Mesothelial cell of epicardium (in vitro differentiated cells): ENCODE measurements at regions not wholly inside any gene's neighbourhood (a gene's known extent, or its start where the extent isn't known, plus 50 kb on each side); places are given as distances from the start of the nearest gene placed in this dataset.
A peak's percentile ranks its signal among the peaks of the same experiment; 100 is the strongest.

Experiments
- DNase-seq, 2 experiments: peaks; one replicate each; pipeline ENCODE4 v3.0.0; 2021; ENCODE audit warnings: low spot score in 2 of 2; ENCODE audit not compliant: unreplicated experiment in 2 of 2
- H3K27ac Mint-ChIP-seq: 2 replicates; pipeline ENCODE4 v1.8.0; 2021; ENCODE audit warnings: mixed read lengths
- H3K27me3 Mint-ChIP-seq: 2 replicates; pipeline ENCODE4 v1.8.0; 2021; ENCODE audit warnings: low read depth, mixed read lengths
- H3K36me3 Mint-ChIP-seq: 2 replicates; pipeline ENCODE4 v1.8.0; 2021; ENCODE audit warnings: mixed read lengths
- H3K4me1 Mint-ChIP-seq: 2 replicates; pipeline ENCODE4 v1.8.0; 2021; ENCODE audit warnings: mixed read lengths
- H3K4me3 Mint-ChIP-seq: 2 replicates; pipeline ENCODE4 v1.8.0; 2021; ENCODE audit warnings: mild to moderate bottlenecking, moderate library complexity, mixed read lengths
- H3K9me3 Mint-ChIP-seq: 2 replicates; pipeline ENCODE4 v1.8.0; 2021; ENCODE audit warnings: mixed read lengths
- TF ChIP-seq, protein P1 (sequence below): fragments of 200-600 bp; sonication (generic); IDR thresholded peaks from one replicate; pipeline ENCODE4 v1.5.0; 2021; ENCODE audit warnings: antibody characterized with exemption; ENCODE audit not compliant: unreplicated experiment

DNA sequence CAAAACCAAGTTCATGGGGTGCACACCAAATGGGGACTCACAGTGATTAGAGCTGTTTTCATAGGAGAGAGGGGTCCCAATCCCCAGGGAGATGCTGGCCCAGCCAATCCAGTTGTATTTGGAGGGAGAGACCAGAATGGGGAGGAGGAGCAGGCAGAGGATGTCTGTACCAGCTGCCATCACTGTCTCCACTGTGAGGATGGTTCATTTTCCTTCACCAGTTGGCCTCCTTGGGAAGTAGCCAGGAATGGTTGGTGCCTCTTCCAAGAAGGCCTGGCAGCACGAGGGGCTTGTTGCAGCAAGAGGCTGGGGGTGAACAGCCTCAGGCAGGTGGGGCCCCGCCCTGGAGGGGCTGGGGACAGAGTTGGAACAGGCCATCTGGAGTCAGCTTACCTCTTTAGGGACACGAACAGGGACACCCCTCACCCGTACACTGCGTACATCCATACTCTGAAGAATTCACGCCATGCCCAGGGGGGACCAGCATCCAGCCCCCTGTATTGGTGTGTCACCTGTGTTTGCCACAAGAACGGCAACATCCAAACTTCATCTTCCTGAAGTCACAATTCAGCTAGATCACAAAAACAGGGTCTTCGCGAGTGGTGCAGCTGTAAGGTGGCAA lies 161.7 kb upstream of the ZNF236 start:
- Mint-ChIP-seq H3K4me3 (no peak overlapping the region), H3K27me3 (peaks cover 3% of the 10 kb centered on the region), H3K4me1 (peaks cover 22% of the 10 kb centered on the region), H3K36me3 (no peaks in the 10 kb centered on the region), H3K9me3 (no peaks in the 10 kb centered on the region), H3K27ac (no peak overlapping the region)
- TF ChIP-seq, protein P1, sequence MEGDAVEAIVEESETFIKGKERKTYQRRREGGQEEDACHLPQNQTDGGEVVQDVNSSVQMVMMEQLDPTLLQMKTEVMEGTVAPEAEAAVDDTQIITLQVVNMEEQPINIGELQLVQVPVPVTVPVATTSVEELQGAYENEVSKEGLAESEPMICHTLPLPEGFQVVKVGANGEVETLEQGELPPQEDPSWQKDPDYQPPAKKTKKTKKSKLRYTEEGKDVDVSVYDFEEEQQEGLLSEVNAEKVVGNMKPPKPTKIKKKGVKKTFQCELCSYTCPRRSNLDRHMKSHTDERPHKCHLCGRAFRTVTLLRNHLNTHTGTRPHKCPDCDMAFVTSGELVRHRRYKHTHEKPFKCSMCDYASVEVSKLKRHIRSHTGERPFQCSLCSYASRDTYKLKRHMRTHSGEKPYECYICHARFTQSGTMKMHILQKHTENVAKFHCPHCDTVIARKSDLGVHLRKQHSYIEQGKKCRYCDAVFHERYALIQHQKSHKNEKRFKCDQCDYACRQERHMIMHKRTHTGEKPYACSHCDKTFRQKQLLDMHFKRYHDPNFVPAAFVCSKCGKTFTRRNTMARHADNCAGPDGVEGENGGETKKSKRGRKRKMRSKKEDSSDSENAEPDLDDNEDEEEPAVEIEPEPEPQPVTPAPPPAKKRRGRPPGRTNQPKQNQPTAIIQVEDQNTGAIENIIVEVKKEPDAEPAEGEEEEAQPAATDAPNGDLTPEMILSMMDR = no peak
- no peak for DNase-seq

DNA sequence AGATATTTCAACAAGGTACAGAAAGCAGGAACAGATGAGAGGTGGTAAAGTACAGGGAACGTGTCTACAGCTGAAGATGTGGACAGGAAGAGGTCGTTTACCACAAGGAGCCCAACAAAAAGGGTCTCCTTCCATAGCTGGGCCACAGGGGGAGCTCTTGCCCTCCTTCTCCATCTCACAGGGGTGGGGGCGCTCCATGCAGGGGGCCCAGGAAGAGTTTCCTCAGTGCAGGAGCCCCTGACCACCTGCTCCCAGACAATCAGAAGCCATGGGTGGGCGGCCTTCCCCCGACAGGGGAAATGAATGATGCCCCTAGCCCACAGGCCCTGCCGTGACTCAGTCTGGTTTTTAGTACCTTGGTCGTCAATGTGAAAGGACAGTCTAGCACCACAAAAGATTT lies 163.6 kb upstream of the ZNF516 start:
- Mint-ChIP-seq H3K27ac (no peak overlapping the region), H3K27me3 (peaks cover 3% of the 10 kb centered on the region), H3K36me3 (no peaks in the 10 kb centered on the region), H3K4me1 (peaks cover 25% of the 10 kb centered on the region), H3K9me3 (no peaks in the 10 kb centered on the region), H3K4me3 (no peak overlapping the region)
- TF ChIP-seq, protein P1 = peak; percentile 20
- DNase-seq = no peak

DNA sequence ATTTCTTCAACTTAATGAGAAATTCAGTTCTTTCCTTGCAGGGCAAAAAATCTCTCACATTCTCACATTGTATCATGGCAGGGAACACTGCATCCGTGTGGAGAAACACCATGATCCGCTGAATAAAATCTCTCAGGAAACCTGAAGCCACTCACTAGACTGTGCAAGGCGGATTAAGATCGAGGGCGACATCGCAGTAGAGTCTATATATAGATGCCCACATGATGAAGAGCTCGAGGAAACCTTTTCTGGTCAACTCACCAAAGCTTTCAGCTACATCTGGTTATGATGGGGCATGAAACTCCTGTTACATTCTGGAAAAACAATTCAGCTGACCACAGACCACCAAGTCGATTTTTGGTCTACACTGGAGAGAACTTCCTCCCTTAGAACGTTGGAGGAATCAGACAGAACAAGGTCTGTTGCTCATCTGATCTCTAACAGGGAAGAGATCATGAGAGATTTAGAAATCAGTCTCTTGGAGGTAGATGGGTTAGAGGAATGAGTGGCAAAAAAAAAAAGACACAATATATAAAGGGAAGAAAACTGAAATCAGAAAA lies 162.9 kb upstream of the ZNF516 start:
- no peaks in the 10 kb centered on the region for H3K9me3 Mint-ChIP-seq
- no peak for DNase-seq
- H3K27me3 Mint-ChIP-seq = peaks cover 3% of the 10 kb centered on the region
- TF ChIP-seq, protein P1 = no peak
- H3K36me3 Mint-ChIP-seq = no peaks in the 10 kb centered on the region
- H3K27ac Mint-ChIP-seq = no peak overlapping the region
- H3K4me1 Mint-ChIP-seq = peaks cover 25% of the 10 kb centered on the region
- H3K4me3 Mint-ChIP-seq = no peak overlapping the region

DNA sequence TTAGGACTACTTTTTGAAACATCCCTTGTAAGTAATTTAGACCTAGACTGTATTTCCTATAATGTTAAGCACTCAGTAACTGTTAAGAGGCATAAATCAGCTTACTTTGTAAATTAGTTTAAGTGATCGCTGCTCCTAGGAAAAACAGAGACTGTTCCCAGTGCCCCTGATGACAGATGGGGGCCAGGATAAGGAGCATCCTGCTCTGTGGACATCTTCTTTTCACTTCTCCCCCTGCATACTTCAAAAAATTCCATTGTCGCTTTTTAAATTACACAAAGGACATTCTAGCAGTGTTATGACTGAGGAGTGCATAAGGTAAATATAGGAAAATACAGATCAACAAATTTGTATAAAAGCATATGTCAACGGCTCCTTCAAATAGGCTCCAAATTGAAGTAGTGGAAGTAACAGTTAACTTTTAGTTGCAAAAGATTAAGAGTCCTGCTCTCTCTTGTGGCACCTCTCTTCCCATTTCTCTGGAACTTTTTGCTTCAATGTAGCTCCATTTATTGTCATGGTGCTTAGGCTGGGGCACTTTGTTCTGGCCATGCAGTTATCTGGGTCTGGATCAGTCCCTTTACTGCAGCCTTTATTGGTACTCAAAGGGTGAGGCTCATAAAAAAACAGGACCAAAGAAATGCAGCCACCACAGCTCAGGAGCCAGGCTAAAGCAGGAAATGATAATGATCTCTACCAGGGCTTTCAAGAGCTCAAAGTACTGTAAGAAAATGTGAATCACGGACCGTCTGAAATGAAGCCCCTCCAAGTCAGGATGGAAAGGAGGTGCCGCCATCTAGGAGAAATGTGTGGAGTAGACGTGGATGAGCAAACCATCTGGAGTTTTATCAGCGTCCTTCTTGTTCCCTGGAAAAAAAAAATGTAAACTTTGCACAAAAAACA lies 162.1 kb upstream of the ZNF516 start:
- Mint-ChIP-seq H3K9me3 (no peaks in the 10 kb centered on the region), H3K4me3 (no peak overlapping the region), H3K36me3 (no peaks in the 10 kb centered on the region), H3K27me3 (peaks cover 5% of the 10 kb centered on the region), H3K4me1 (peaks cover 25% of the 10 kb centered on the region), H3K27ac (peak overlapping the region; percentile 27)
- no peak for DNase-seq
- TF ChIP-seq, protein P1 = no peak

DNA sequence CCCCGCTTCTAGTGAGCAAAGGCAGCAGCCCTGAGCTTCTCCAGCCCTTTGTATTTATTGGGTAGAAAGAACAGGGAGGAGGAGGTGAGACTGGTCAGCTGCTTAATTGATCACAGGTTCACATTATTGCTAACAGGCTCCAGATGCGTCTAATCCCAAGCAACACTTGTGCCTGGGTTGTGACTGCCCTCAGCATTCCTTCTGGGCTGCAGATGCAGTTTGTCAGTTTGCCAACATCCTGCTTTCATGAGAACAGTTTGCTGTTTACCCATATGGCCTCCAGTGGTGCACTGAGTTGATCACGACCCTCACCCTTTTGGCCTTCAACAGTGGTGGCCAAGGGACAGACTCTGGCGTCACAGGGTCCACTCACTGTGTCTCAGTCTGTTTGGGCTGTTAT lies 159.5 kb upstream of the ZNF516 start:
- Mint-ChIP-seq H3K4me3 (no peak overlapping the region), H3K36me3 (no peaks in the 10 kb centered on the region), H3K27ac (no peak overlapping the region), H3K9me3 (peaks cover 8% of the 10 kb centered on the region), H3K4me1 (peaks cover 25% of the 10 kb centered on the region), H3K27me3 (peaks cover 13% of the 10 kb centered on the region)
- TF ChIP-seq, protein P1 = no peak
- DNase-seq = no peak
